ENCODE measurements at regions not wholly inside any gene's neighbourhood (a gene's known extent, or its start where the extent isn't known, plus 50 kb on each side); places are given as distances from the start of the nearest gene placed in this dataset.
"Not testable (repeated sequence)": the region's sequence is repeated elsewhere in the genome, so short reads cannot be mapped to it uniquely, and the experiment has no call there.

- intact Hi-C loops (cut with DNase I) = no loop called here
These were observed 121.0 kb upstream of the VRK1 start for GRCh38 chr14:96676166-96676565.

GRCh38 chr14:96681829-96682228, 115.4 kb upstream of the VRK1 start:
- intact Hi-C loops (cut with DNase I) = no loop called here
- DNase-seq (ENCODE audit: low spot score) = no peak

More at GRCh38 chr14:96676166-96676565, 121.0 kb upstream of the VRK1 start:
- no peak for DNase-seq (ENCODE audit: low spot score)

- intact Hi-C loops (cut with DNase I) = no loop called here
These were observed 114.8 kb upstream of the VRK1 start for GRCh38 chr14:96682401-96682800.

GRCh38 chr14:96683562-96684289, 113.5 kb upstream of the VRK1 start:
- intact Hi-C loops (cut with DNase I) = no loop called here
- no peak for DNase-seq (ENCODE audit: low spot score)

More at GRCh38 chr14:96682401-96682800, 114.8 kb upstream of the VRK1 start:
- no peak for DNase-seq (ENCODE audit: low spot score)

- DNase-seq (ENCODE audit: low spot score) = no peak
- intact Hi-C loops (cut with DNase I) = no loop called here
These were observed 111.1 kb upstream of the VRK1 start for GRCh38 chr14:96686126-96686525.

GRCh38 chr14:96688629-96689028, 108.6 kb upstream of the VRK1 start:
- intact Hi-C loops (cut with DNase I) = no loop called here
- no peak for DNase-seq (ENCODE audit: low spot score)

GRCh38 chr14:96690713-96691383, 106.3 kb upstream of the VRK1 start:
- intact Hi-C loops (cut with DNase I) = no loop called here
- no peak for DNase-seq (ENCODE audit: low spot score)

- intact Hi-C loops (cut with DNase I) = no loop called here
- no peak for DNase-seq (ENCODE audit: low spot score)
These were observed 103.8 kb upstream of the VRK1 start for GRCh38 chr14:96693252-96693820.

- intact Hi-C loops (cut with DNase I) = no loop called here
- DNase-seq (ENCODE audit: low spot score) = no peak
These were observed 103.2 kb upstream of the VRK1 start for GRCh38 chr14:96693987-96694386.

- DNase-seq (ENCODE audit: low spot score) = no peak
- intact Hi-C loops (cut with DNase I) = no loop called here
These were observed 98.1 kb upstream of the VRK1 start for GRCh38 chr14:96698960-96699539.

- DNase-seq (ENCODE audit: low spot score) = no peak
- intact Hi-C loops (cut with DNase I) = no loop called here
These were observed 97.5 kb upstream of the VRK1 start for GRCh38 chr14:96699666-96700065.

- intact Hi-C loops (cut with DNase I) = no loop called here
- DNase-seq (ENCODE audit: low spot score) = peak; percentile 58
These were observed 94.4 kb upstream of the VRK1 start for GRCh38 chr14:96702831-96703230.

GRCh38 chr14:96705422-96706092, 91.6 kb upstream of the VRK1 start:
- intact Hi-C loops (cut with DNase I) = no loop called here
- no peak for DNase-seq (ENCODE audit: low spot score)

GRCh38 chr14:96706893-96707292, 90.3 kb upstream of the VRK1 start:
- intact Hi-C loops (cut with DNase I) = no loop called here
- DNase-seq (ENCODE audit: low spot score) = no peak

- DNase-seq (ENCODE audit: low spot score) = peak; percentile 47
- intact Hi-C loops (cut with DNase I) = no loop called here
These were observed 87.0 kb upstream of the VRK1 start for GRCh38 chr14:96710060-96710666.

GRCh38 chr14:96711559-96712267, 85.5 kb upstream of the VRK1 start:
- intact Hi-C loops (cut with DNase I) = no loop called here
- DNase-seq (ENCODE audit: low spot score) = peak; percentile 46

- DNase-seq (ENCODE audit: low spot score) = no peak
- intact Hi-C loops (cut with DNase I) = no loop called here
These were observed 83.8 kb upstream of the VRK1 start for GRCh38 chr14:96713426-96713825.

GRCh38 chr14:96714537-96714936, 82.6 kb upstream of the VRK1 start:
- intact Hi-C loops (cut with DNase I) = not testable (repeated sequence)

GRCh38 chr14:96717116-96717515, 80.1 kb upstream of the VRK1 start:
- intact Hi-C loops (cut with DNase I) = no loop called here
- DNase-seq (ENCODE audit: low spot score) = no peak

More at GRCh38 chr14:96714537-96714936, 82.6 kb upstream of the VRK1 start:
- peak; percentile 60 for DNase-seq (ENCODE audit: low spot score)
